ENCODE measurements at regions not wholly inside any gene's neighbourhood (a gene's known extent, or its start where the extent isn't known, plus 50 kb on each side); places are given as distances from the start of the nearest gene placed in this dataset.
A peak's percentile ranks its signal among the peaks of the same experiment; 100 is the strongest.

DNA sequence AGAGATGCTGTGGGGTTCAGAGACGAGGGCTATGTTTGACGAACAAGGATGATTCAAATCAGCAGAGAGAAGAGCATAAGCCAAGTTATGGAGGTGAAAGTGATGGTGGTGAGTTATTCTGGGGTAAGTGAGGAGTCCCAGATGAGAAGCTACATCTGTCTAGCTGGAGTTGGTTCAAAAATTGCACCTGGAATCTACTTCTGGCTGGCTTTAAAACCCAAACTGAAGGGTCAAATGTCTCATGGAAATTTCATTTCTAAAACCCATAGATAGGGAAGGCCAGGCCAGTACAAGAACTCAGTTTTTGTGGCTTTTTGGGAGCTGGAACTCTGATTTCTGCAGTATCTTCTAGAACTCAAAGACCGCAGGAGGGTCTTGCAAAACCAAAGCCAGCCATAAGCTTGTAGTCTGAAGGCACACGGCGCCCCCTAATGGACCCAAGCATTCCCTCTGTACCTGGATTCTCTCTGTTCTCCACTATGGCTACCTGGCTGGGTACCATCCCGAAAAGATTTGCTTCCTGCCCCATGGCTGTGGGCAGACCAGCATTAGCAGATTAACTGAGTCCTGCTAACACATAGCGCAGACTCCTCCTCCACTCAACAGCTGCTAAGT is 229.1 kb upstream of the SLC14A2 start:
- intact Hi-C loops (cut with DNase I): loop anchor here (10.0 kb wide), 1 partner anchor 701 kb away; the partner anchor contains the start of gene SETBP1
- peak in 30 of 42 donors; percentile 13 to 70 (median 39) for DNase-seq

DNA sequence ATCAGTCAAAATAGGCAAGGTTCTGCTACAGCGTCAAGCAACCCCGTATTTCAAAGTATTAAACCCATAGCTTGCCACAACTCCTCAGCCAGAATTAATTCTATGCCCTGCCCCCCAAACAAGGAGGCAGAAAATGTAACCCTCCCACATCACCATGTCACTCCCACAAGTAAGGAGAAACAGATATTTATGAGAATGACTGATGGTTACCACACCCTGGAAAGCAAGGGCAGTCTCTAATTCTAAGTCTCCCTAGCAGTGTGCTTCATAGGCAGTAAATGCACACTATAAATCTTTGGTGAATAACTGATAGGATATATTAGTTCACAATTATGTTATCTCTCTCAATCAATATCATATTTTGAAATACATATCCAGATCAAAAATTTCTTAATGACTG is 228.0 kb upstream of the SLC14A2 start:
- intact Hi-C loops (cut with DNase I): loop anchor here (10.0 kb wide), 1 partner anchor 702 kb away; the partner anchor contains the start of gene SETBP1
- DNase-seq: no peak

DNA sequence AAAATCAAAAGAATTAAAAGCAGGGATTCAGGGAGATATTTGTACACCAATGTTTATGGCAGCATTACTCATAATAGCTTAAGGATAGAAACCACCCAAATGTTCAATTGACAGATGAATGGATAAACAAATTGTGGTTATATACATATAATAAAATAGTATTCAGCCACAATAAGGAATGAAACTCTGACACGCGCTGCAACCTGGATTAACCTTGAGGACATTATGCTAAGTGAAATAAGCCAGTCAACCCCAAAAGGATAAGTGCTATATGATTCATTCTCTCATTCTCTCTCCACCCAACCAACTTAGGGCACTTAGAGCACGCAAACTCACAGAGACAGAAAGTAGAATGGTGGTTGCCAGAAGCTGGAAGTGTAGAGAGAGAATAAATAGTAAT is 216.8 kb upstream of the SLC14A2 start:
- DNase-seq: no peak
- intact Hi-C loops (cut with DNase I): no loop called here

DNA sequence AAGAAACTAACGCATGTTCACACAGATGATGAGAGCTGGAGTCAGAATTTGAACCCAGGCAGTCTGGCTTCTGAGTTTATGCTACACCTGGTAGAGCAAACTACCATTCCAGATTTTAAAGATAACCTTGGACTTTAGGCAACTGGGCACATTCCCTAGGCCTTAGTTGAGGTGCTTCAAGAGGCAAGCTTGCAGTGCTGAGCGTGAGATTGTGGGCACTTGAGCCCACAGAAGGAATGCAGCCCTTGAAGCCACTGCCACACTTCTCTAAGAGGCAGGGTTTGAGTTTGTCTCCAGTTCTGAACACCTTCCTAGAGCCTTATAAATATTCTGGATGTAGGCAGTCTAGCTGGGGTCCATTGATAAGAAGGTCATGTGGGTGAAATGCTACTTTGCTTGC is 216.1 kb upstream of the SLC14A2 start:
- intact Hi-C loops (cut with DNase I): no loop called here
- no peak for DNase-seq

DNA sequence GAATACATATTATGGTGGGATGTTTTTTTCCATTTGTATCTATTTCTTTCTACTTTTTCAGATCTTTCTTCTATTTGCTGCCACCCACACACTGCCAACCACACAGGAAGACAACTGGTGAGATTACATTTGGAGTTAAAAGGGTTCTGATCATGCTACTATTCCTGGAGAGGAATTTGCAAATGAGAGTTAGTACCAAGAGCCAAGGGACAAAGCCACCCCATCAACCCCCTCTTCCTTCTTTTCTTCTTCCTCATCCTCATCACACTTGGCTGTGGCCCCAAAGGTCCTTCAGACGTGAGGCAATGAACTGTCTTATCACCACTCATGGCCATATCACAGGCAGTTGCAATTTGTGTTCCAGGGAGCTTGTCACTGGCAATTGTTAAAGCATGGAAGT is 215.6 kb upstream of the SLC14A2 start:
- no peak for DNase-seq
- intact Hi-C loops (cut with DNase I): no loop called here

DNA sequence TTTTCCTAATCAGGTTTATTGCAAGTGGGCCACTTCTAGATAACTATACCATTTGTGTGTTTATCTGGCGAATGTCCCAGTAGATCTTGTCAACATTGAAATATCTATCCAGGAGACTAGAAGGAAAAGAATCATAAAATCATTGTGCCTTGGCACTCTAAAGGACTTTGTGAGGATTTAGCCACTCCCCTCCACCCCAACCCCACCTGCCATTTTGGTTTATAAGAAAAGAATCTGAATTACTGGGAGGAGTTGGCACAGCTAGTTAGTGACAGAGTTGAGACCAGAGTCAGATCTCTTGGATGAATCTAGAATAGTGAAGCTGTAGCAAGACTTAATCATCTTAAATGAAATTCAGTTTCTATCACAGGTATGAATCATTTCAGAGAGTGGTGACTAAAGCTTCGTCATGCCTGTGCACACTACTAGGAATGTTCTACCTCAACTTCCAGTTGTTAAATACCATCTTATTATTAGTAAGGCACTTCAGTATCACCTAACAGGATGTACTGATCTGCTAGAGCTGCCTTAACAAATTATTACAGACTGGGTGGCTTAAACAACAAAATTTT is 212.7 kb upstream of the SLC14A2 start:
- peak in 2 of 42 donors; percentile 27 to 31 for DNase-seq
- intact Hi-C loops (cut with DNase I): no loop called here

DNA sequence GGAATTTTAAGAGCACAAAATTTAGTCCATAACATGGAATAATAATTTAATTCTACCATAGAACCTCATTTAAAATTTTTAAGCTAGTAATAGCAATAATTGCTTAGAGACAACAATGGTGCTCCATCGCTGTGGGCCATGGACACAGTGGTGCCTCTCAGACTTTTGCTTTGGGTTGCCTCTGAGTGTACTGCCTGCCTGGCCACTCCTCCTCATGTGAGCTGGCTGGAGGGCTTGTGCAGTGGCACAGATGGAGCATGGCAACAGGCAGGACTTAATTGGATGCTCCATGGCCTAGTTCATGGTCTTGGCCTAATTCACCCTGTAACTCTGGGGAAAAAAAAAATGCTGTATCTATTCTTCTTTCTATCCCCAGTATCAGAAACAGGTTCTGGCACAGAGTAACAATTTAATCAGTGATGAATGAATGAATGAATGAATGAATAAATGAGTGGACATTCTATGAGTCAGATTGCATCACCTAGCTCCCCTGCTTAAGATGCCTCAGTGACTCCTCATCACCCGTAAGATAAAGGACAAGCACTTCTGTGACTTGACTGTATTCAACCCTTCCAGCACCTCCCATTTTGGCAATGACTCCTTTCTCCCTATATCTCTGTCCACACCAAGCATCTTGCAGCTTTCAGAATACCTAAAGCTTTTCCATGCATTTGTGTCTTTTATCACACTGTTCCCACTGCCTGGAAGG is 211.8 kb upstream of the SLC14A2 start:
- DNase-seq: no peak
- intact Hi-C loops (cut with DNase I): no loop called here

DNA sequence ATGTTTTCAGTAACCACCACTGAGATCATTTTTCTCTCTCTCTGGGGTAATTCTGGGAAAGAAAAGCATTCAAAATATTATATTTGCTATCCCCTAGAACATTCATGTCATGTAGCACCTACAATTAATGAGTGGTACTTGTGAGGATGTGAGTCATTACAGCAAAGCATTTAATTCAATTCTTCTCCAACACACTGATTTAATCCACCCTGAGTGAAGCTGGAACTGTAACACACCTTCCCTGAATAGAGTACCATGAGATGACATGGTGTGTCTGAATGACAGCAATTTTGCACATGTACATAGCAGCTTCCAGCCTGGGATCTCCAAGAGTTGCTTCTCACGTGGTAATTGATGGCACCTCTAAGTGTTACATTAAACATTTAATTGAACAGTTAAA is 207.1 kb upstream of the SLC14A2 start:
- peak in 1 of 42 donors; percentile 30 for DNase-seq
- intact Hi-C loops (cut with DNase I): no loop called here

DNA sequence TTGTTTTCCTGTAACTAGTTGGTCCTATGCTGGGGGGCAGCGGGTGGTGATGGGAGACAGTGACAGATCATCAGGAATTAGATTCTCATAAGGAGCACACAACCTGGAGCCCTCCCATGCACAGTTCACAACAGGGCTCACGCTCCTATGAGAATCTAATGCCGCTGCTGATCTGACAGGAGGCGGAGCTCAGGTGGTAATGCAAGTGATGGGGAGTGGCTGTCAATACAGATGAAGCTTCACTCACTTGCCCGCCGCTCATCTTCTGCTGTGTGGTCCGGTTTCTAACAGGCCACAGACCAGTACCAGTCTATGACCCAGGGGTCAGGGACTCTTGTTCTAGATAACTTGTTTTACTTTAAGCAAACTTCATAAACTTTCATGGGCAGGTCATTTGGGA is 205.3 kb upstream of the SLC14A2 start:
- no peak for DNase-seq

DNA sequence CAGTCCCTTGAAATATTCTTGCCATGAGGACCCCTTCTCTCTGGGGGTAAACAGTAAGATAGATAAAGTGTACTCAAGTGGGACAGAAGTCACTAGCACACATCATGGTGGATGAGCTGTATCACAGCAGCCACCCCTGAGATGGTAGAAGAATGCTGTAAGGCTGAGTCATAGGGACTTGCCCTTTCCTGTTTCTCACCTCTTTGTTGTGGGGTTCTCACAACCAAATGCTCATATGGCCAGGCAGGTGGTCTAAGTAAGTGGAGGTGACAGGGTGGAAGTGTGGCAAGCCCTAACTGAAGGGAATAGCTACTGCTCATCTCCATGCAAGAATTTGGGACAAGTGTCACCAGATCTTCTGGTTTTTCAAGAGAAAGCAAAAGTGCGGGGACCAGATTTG is 202.7 kb upstream of the SLC14A2 start:
- intact Hi-C loops (cut with DNase I): no loop called here
- no peak for DNase-seq

More for the DNA sequence above, 205.3 kb upstream of the SLC14A2 start:
- intact Hi-C loops (cut with DNase I): no loop called here

DNA sequence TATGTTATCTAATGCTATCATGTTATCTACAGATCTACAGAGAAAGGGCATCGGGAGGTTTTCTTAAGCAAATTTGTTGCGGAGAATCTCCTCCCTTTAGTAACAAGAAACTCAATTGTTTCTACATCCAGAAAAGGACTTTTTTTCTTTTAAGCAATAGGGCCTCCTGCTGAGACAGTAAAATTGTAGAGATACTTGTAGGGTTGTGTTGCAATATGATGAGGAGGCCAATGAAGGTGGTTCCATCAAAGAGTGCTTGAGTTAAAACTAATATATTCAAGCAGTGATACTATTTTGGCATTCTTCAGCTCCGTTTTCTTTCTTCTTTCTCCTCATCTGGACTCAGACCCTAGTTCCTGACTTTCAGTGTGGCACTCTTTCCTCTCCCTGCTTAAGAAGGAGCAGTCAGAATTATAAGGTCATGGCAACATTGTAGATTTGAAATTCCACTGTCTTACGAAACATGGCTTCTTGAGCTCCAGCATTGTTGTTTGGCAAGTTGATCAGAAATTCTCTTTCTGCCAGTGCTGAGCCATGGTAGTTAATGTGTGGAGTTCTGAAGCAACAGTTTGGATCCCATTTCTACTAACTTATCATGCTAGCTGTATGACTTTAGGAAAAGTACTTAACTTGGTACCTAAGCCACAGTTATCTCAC is 202.0 kb upstream of the SLC14A2 start:
- DNase-seq: no peak
- intact Hi-C loops (cut with DNase I): no loop called here

DNA sequence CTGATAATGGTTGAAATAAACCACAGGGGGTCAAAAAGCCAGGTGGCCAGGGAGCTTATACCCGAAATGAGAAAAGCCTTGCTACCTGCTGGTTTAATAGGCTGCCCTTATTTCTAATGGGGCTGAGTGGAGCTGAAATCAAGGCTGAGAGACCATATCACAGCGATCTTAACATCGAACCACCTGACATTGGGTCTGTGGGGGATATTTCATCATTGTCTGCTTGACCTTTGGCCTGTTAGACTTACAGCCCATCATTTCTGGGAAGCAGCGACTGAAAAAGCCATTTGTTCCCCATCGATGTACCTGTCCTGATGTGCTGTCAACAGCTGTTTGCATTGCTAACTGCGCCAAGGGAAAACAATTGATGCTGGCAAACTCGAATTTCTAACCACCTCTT is 199.7 kb upstream of the SLC14A2 start:
- intact Hi-C loops (cut with DNase I): no loop called here
- DNase-seq: no peak

DNA sequence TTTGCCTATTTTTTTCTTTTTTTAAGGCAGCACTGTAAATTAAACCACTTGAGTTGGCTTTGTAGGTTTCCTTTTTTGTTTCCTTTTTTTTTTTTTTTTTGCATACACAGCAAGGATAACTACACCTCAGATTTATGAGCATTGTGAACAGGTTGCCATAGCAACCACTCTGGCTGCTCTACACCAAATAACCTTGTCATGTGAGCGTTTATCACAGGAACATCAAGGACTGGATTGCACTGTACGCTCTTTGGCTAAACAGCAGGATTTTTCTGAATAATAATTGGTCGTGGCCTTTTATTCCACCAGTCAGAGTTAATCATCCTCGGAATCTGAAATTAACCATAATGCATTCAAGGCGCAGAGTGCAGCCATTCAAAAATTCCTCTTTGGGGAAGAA is 199.1 kb upstream of the SLC14A2 start:
- intact Hi-C loops (cut with DNase I): no loop called here

DNA sequence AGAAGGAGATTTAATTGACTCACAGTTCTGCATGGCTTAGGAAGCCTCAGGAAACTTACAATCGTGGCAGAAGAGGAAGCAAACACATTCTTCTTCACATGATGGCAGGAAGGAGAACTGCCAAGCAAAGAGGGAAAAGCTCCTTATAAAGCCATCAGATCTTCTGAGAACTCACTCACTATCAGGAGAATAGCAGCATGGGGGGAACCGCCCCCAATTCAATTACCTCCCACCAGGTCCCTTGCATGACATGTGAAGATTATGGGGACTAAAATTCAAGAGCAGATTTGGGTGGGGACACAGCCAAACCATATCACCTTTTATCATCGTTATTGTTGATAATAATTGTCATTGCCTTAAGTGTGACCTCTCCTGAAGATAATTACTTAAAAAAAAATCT is 197.9 kb upstream of the SLC14A2 start:
- intact Hi-C loops (cut with DNase I): no loop called here
- no peak for DNase-seq

More for the DNA sequence above, 199.1 kb upstream of the SLC14A2 start:
- DNase-seq: peak in 29 of 42 donors; percentile 3 to 78 (median 38)

DNA sequence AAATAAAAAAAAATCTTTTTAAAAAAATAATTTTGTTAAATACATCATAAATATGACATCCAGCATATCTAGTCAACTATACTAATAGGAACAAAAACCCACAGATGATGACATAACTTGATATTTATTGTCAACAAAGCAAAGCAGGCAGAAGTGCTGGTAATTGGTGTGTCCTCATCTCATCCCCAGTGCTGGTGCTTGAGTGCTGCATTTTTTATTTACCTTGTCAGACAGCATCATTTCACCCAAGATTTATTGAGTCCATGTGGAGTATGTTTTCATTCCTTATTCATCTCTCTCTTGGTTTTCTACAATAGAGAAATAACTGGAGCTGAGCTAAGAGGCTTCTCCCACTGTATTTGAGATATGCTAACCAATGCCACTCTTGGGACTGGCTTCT is 191.6 kb upstream of the SLC14A2 start:
- intact Hi-C loops (cut with DNase I): no loop called here
- no peak for DNase-seq

DNA sequence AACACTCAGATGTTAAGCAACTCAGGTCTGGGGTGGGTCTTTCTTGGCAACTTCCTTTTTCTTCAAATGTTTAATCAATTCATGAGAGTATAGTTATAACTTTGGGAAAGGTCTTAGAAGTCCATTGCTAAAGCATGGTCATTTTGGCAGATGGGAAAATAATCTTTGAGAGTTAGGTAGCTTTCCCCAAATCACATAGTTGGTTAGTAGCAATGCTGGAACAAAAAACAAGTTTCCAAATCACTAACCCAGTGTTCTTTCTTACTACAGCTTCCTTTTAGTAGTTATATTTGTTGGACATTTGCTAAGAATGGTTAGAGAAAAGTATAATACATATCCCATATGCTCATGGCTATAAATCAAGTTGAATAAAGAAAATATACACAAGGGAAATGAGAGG is 185.2 kb upstream of the SLC14A2 start:
- intact Hi-C loops (cut with DNase I): no loop called here
- DNase-seq: no peak

DNA sequence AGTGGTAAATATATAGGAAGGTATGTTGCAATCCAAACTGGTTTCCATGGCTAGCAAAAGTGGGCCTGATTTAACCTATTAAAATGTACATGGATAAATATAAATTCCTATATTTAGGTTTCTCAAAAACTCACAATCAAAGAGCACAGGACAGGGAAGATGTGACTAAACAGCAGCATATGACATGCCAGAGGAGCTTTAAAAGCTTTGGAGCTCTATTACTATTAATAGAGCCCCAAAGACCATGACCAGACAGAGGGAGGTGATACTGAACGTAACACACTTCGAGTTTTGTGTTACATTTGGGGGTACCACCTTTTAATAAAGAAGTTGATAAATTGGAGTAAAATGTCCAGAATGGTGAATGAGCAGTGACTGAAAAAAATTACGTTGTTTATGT is 179.5 kb upstream of the SLC14A2 start:
- DNase-seq: no peak
- intact Hi-C loops (cut with DNase I): no loop called here

DNA sequence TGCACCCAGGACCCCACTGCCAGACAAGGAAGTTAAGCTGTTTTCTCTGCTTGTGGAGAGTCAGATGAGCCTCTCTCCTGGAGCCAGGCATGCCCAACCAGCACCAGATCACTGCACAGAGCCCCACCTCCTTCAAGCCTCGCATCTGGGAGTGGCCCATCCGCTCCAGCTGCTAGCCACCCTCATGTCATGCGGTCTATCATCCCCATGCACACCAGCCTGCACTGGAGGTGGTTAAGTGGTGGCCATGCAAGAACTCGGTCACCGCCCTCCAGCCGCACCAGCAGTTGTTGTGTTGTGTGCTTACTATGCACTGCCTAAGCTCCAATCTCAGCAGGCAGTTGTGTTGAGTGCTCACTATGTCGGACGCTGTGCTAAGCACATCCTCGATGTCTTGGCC is 177.9 kb upstream of the SLC14A2 start:
- intact Hi-C loops (cut with DNase I): no loop called here
- no peak for DNase-seq

DNA sequence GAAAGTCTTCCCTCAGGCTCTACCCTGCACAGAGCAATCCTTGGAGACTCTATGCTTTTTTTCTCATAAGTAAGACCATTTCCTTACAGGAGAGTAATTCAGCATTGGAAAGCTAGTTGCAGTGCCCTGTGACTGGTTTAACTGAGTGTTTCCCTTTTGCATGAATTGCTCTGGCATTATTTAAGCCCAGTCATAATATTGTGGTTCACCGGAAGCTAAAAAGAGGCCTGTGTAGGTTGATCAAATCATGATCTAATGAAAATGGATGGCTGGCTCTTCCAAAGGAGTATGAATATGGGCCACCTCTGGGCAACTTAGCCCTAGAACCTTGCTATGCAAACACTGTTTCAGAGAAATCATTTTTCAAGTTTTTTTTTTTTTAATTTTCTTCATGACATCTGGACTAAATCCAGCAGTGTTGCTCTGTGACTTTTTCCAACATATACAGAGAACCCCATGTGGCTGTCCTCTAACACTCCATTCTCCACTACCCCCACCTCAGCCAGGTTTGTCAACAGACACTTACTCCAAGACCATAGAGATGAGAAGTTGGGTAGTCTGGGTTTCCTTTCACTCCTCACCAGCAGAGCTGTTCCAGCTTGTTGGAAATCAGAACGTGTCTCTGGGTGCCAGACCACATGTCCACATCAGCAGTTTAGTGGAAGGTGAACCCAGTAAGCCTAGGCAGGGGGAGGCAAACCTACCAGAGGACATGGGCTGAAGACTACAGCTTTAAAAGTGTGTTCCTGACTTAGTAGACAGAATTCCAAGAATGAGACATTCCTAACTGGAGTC is 175.2 kb upstream of the SLC14A2 start:
- no peak for DNase-seq
- intact Hi-C loops (cut with DNase I): no loop called here

All from head of caudate nucleus (tissue), 42 donors.